ENCODE measurements at regions not wholly inside any gene's neighbourhood (a gene's known extent, or its start where the extent isn't known, plus 50 kb on each side); places are given as distances from the start of the nearest gene placed in this dataset.
"Not testable (repeated sequence)": the region's sequence is repeated elsewhere in the genome, so short reads cannot be mapped to it uniquely, and the experiment has no call there.

DNA sequence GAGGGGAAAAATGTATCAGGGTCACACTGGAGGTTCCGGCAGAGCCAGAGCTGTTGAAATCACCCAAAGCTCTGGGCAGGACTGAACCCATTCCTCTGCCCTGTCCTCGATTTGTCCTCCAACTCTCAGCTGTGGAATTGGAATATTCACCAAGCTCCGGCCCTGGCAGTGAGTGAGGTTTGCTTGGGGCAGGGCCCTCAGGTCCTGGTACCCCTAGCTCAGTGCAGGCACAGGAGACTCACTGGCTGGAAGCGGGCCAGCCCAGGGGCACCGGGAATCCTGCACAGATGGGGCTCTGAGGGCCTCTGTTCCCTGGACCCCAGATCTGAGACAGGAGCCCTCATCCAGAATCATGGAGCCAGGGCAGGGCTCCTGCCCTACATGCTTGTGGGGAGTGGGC is 1322.3 kb downstream of the UQCRFS1 start:
- no peak for DNase-seq (ENCODE audit: low read depth)
- H3K4me3 ChIP-seq (ENCODE audit: low read depth, low read length), result no peak overlapping the region

- no peak for DNase-seq (ENCODE audit: low read depth)
- H3K4me3 ChIP-seq (ENCODE audit: low read depth, low read length), result no peak overlapping the region
Measured at GRCh38 chr19:27890206-27890605, 1322.7 kb downstream of the UQCRFS1 start.

- H3K4me3 ChIP-seq (ENCODE audit: low read depth, low read length), result no peak overlapping the region
- no peak for DNase-seq (ENCODE audit: low read depth)
Measured at GRCh38 chr19:27889156-27889555, 1323.8 kb downstream of the UQCRFS1 start.

DNA sequence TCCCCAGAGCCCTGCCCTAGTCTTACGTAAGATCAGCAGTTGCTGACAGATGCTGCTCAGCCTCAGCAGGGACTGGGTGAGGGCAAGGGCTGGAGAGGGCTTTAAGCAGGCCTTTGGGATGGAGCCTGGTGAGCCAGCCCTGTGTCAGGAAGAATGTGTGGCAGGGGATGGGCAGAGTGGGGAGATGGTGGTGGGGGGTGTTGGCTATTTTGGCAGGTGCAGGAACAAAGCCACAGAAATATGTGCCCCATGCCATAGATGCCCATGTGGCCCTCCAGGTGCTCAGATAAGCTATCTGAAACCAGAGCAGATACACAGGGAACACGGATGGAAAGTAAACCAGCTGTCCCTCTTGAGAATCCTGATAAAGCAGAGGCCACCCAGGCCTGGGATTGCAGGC is 1325.0 kb downstream of the UQCRFS1 start:
- no peak overlapping the region for H3K4me3 ChIP-seq (ENCODE audit: low read depth, low read length)
- no peak for DNase-seq (ENCODE audit: low read depth)

- no peak overlapping the region for H3K4me3 ChIP-seq (ENCODE audit: low read depth, low read length)
- DNase-seq (ENCODE audit: low read depth), result no peak
Measured at GRCh38 chr19:27885359-27885758, 1327.6 kb downstream of the UQCRFS1 start.

GRCh38 chr19:27884376-27884775 is 1328.6 kb downstream of the UQCRFS1 start:
- no peak overlapping the region for H3K4me3 ChIP-seq (ENCODE audit: low read depth, low read length)
- no peak for DNase-seq (ENCODE audit: low read depth)

DNA sequence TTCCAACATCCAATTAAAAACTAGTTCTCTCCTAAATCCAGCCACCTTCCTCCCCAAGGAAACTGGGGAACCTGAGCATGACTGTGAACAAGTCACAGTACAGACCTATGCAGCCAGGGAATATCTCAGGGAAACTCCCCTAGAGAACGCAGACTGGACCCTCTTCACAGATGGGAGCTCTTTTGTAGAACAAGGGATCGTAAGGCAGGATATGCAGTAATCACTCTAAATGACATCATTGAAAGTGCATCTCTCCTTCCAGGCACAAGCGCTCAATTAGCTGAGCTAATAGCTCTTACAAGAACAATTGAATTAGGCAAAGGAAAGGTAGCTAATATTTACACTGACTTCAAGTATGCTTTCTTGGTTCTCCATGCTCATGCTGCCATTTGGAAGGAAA is 1331.7 kb downstream of the UQCRFS1 start:
- no peak overlapping the region for H3K4me3 ChIP-seq (ENCODE audit: low read depth, low read length)
- no peak for DNase-seq (ENCODE audit: low read depth)

DNA sequence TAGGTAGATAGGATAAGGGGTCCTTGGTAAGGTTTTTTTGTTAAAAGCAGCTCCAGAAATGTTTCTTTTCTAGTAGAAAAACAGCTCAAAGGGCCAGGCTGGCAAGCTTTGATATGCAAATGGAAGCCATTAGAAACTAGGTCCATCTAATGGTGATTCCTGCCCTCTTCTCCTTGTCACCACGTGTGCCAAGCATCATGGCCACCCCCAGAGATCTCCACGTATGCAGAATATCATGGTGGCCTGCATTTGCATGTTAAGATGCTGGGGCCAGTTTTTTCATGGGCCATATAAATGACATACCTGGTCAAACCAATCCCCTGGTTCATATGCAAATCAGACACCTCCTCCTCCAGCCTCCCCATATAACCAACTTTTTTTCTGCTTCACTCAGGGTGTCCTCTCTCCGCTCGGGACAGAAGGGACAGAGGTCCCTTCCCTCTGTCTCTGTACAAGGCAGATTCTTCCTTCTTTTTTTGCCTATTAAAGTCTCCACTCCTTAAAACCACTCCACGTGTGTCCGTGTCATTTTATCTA is 1335.9 kb downstream of the UQCRFS1 start:
- no peak overlapping the region for H3K4me3 ChIP-seq (ENCODE audit: low read depth, low read length)
- no peak for DNase-seq (ENCODE audit: low read depth)

DNA sequence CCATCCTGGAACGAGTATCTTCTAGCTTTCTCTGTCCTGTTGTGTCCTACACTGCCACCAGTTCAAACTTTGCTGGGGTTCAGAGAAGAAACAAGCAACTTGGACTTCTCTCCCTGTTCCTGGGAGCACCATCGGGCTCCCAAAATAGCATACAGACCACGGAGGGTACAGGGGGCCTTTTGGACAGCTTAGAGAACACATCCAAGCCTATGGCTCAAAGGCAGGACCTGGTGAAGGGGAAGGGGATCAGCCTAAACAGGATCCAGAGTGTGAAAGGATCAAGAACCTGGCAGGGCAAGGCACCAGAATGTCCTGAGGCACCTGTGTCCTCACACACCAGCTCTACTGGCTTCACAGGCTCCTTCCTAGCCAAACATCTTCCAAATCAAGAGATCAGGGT is 1336.5 kb downstream of the UQCRFS1 start:
- DNase-seq (ENCODE audit: low read depth), result no peak
- no peak overlapping the region for H3K4me3 ChIP-seq (ENCODE audit: low read depth, low read length)

DNA sequence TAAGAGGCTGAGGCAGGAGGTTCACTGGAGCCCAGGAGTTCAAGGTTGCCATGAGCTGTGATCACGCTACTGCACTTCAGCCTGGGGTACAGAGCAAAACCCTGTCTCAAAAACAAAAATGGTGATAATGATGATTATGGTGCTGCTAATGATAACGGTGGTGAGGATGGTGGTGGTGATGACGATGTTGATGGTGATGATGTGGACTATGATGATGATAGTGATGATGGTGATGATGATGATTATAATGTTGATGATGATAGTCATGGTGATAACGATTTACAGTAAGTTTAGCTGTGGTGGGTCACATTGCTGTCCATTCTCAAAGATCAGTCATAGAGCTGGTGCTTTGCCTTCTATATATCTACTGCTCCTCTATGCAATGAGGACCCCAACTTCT is 1340.6 kb downstream of the UQCRFS1 start:
- DNase-seq (ENCODE audit: low read depth), result no peak
- no peak overlapping the region for H3K4me3 ChIP-seq (ENCODE audit: low read depth, low read length)

GRCh38 chr19:27870293-27870692 is 1342.7 kb downstream of the UQCRFS1 start:
- DNase-seq (ENCODE audit: low read depth), result no peak
- H3K4me3 ChIP-seq (ENCODE audit: low read depth, low read length), result no peak overlapping the region

DNA sequence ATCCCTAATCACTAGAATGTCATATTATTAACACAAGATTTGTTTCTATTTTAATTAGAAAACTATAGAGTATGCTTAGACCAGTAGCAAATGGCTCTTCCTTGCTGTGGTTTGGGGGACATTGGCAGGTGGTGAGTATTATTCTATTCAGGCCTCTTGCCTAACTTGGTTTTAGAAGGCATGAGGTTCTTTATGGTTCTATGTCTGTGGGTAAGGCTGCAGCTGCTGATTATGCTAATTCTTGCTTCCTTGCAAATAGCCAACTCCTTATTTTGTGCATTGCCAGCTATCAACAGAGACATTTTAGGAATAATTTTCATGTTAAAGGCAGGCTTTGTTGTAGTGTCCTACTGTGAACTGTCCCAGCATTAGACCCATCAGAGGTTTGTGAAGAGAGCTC is 1344.9 kb downstream of the UQCRFS1 start:
- H3K4me3 ChIP-seq (ENCODE audit: low read depth, low read length), result no peak overlapping the region
- no peak for DNase-seq (ENCODE audit: low read depth)

- DNase-seq (ENCODE audit: low read depth), result no peak
- H3K4me3 ChIP-seq (ENCODE audit: low read depth, low read length), result no peak overlapping the region
Measured at GRCh38 chr19:27865927-27866777, 1346.8 kb downstream of the UQCRFS1 start.

GRCh38 chr19:27861411-27861975 is 1351.5 kb downstream of the UQCRFS1 start:
- no peak overlapping the region for H3K4me3 ChIP-seq (ENCODE audit: low read depth, low read length)
- no peak for DNase-seq (ENCODE audit: low read depth)

- no peak overlapping the region for H3K4me3 ChIP-seq (ENCODE audit: low read depth, low read length)
- DNase-seq (ENCODE audit: low read depth), result no peak
Measured at GRCh38 chr19:27860309-27860934, 1352.5 kb downstream of the UQCRFS1 start.

DNA sequence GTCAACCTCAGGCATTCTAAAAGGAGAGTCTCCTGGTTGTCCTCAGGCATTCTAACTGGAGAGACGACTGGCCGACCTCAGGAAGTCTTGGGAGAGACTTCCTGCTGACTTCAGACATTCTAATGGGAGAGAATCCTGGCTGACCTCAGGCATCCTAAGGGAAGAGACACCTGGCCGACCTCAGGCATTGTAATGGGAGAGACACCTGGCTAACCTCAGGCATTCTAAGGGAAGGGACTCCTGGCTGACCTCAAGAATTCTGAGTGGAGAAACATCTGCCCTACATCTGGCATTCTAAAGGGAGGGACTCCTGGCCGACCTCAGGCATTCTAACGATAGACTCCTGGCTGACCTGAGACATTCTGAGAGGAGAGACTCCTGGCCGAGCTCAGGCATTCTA is 1353.3 kb downstream of the UQCRFS1 start:
- no peak for DNase-seq (ENCODE audit: low read depth)
- no peak overlapping the region for H3K4me3 ChIP-seq (ENCODE audit: low read depth, low read length)

DNA sequence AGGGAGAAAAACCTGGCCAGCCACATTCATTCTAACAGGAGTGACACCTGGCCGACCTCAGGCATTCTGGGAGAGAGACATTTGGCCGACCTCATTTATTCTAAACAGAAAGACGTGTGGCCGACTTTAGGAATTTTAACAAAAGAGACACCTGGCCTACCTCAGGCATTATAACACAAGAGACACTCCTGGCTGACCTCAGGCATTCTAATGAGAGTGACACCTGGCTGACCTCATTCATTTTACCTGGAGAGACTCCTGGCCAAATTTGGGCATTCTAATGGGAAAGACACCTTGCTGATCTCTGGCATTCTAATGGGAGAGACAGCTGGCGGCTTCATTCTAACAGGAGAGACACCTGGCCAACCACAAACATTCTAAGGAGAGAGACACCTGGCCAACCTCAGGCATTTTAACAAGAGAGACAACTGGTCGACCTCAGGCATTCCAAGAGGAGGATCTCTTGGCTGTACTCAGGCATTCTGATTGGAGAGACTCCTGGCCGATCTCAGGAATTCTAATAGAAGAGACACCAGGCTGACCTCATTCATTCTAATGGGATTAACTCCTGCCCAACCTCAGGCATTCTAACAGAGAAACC is 1353.9 kb downstream of the UQCRFS1 start:
- no peak overlapping the region for H3K4me3 ChIP-seq (ENCODE audit: low read depth, low read length)
- DNase-seq (ENCODE audit: low read depth), result no peak

- H3K4me3 ChIP-seq (ENCODE audit: low read depth, low read length); DNase-seq (ENCODE audit: low read depth): not testable (repeated sequence)
Measured at GRCh38 chr19:27852931-27853330, 1360.0 kb downstream of the UQCRFS1 start.

DNA sequence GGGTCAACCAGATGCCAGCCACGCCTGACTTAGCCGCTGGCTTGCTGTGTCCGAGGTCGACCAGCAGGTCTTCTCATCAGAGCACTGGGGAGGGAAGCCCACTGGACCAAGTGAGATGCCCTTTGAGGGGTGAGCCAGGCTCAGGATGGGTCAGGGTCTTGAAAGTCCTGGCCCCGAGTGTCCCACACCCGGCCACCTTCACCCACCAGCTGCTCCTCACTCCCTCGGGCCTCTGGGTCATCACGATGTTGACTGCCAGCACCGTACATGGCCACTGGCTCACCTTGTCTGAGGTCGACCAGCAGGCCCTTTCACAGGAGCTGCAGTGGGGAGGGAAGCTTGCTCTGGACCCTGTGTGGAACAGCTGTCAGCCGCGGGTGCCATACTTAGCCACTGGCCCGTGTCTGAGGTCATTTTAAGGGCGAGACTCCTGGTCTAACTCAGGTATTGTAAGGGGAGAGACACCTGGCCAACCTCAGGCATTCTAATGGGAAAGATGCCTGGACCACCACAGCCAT is 1361.3 kb downstream of the UQCRFS1 start:
- no peak overlapping the region for H3K4me3 ChIP-seq (ENCODE audit: low read depth, low read length)
- no peak for DNase-seq (ENCODE audit: low read depth)

DNA sequence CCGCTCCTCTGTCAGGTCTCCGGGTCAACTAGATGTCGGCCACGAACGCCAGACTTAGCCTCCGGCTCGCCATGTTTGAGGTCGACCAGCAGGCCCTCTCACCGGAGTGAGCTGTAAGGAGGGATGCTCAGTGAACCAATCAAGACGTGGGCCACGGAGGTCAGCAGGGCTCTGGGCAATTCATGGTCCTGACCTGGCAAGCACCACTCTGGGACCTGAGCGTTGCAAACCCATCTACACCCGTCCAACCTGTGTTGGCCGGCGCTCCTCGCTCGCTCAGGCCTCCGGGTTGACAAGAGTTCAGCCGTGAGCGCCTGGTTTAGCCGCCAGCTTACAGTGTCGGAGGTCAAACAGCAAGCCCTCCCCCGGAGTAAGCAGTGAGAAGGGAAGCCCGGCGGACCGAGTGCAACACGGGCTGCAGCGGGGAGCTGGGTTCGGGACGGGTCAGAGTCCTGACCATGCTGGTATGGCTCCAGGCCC is 1361.9 kb downstream of the UQCRFS1 start:
- no peak for DNase-seq (ENCODE audit: low read depth)
- no peak overlapping the region for H3K4me3 ChIP-seq (ENCODE audit: low read depth, low read length)
